ENCODE measurements at regions not wholly inside any gene's neighbourhood (a gene's known extent, or its start where the extent isn't known, plus 50 kb on each side); places are given as distances from the start of the nearest gene placed in this dataset.

GRCh38 chr10:29722777-29723176 is 88.0 kb upstream of the SVIL start:
- no peaks in the 10 kb centered on the region; a peak in 1 of 5 replicates for H3K27me3 ChIP-seq (ENCODE audit: control insufficient read depth in 2 of 2, insufficient read depth in 2 of 2, low read length in 2 of 2)
- 0% methylated on average over 4 of the region's 4 CpGs for WGBS (ENCODE audit: insufficient coverage, low coverage, missing lambda C conversion rate)
- H4K20me1 ChIP-seq (replicated peaks; ENCODE audit: control insufficient read depth, insufficient read depth, low read length) = no peaks in the 10 kb centered on the region
- no peak overlapping the region for H3K4me3 ChIP-seq
- TF ChIP-seq RBM25 (IDR thresholded peaks at IDR 0.05; ENCODE audit: low read depth, low read length, severe bottlenecking) (peak; percentile 39), JUND (IDR thresholded peaks at IDR 0.05; ENCODE audit: borderline replicate concordance, low read depth, low read length) (no peak), JUND (tag; IDR thresholded peaks at IDR 0.05; ENCODE audit: borderline replicate concordance, low read depth, low read length) (no peak), PATZ1 (CRISPR knock-in tag; IDR thresholded peaks at IDR 0.05; ENCODE audit: borderline replicate concordance) (no peak), KLF1 (tag; IDR thresholded peaks at IDR 0.05) (no peak)
- ChIA-PET POLR2A (no interaction called here), CTCF (ENCODE audit: low intra/inter-chr PET ratio) (no interaction called here)
- DNase-seq (ENCODE audit: extremely low read depth in 1 of 4, low spot score in 3 of 4) = no peak
- H3K9ac ChIP-seq (ENCODE audit: insufficient read depth in 1 of 2, low read depth in 2 of 2, low read length in 2 of 2) = no peak overlapping the region
- no TSS peak for BruUV-seq (replicated peaks)
- no peak overlapping the region for H2AFZ ChIP-seq (ENCODE audit: low read depth, low read length)
- H3K36me3 ChIP-seq (ENCODE audit: control insufficient read depth, insufficient read depth, low read length) = no peaks in the 10 kb centered on the region
- no peaks in the 10 kb centered on the region for H3K4me1 ChIP-seq (replicated peaks in 1 of 2; ENCODE audit: control insufficient read depth in 2 of 2, insufficient read depth in 2 of 2, low read length in 2 of 2)
- in situ Hi-C loops (cut with MboI) (no loop called here), intact Hi-C loops (cut with micrococcal nuclease) (no loop called here)
- H3K79me2 ChIP-seq (ENCODE audit: control insufficient read depth, insufficient read depth, low read length) = no peaks in the 10 kb centered on the region
- H3K9me1 ChIP-seq (ENCODE audit: control insufficient read depth, insufficient read depth, low read length) = no peaks in the 10 kb centered on the region
- H3K27ac ChIP-seq (ENCODE audit: extremely low read depth, low read depth, low read length) = no peak overlapping the region
- ATAC-seq = no peak
- H3K9me3 ChIP-seq (replicated peaks; ENCODE audit: control insufficient read depth, insufficient read depth, low read depth, low read length) = no peaks in the 10 kb centered on the region
- FAIRE-seq = no peak
- no peak overlapping the region for H3K4me2 ChIP-seq (ENCODE audit: insufficient read depth, low read length)

- Histone ChIP-seq H3K79me2 (ENCODE audit: control insufficient read depth, insufficient read depth, low read length) (no peaks in the 10 kb centered on the region), H3K9ac (ENCODE audit: insufficient read depth in 1 of 2, low read depth in 2 of 2, low read length in 2 of 2) (no peak overlapping the region), H3K4me2 (ENCODE audit: insufficient read depth, low read length) (no peak overlapping the region), H3K36me3 (ENCODE audit: control insufficient read depth, insufficient read depth, low read length) (no peaks in the 10 kb centered on the region), H3K9me1 (ENCODE audit: control insufficient read depth, insufficient read depth, low read length) (no peaks in the 10 kb centered on the region), H3K9me3 (replicated peaks; ENCODE audit: control insufficient read depth, insufficient read depth, low read depth, low read length) (no peaks in the 10 kb centered on the region), H2AFZ (ENCODE audit: low read depth, low read length) (no peak overlapping the region), H4K20me1 (replicated peaks; ENCODE audit: control insufficient read depth, insufficient read depth, low read length) (no peaks in the 10 kb centered on the region), H3K4me3 (no peak overlapping the region), H3K27ac (ENCODE audit: extremely low read depth, low read depth, low read length) (no peak overlapping the region), H3K27me3 (ENCODE audit: control insufficient read depth in 2 of 2, insufficient read depth in 2 of 2, low read length in 2 of 2) (no peaks in the 10 kb centered on the region), H3K4me1 (replicated peaks in 1 of 2; ENCODE audit: control insufficient read depth in 2 of 2, insufficient read depth in 2 of 2, low read length in 2 of 2) (no peaks in the 10 kb centered on the region)
- BruUV-seq (replicated peaks) = no TSS peak
- TF ChIP-seq ZFP1 (CRISPR knock-in tag; IDR thresholded peaks at IDR 0.05) (0 out of 2 replicates have a peak, but pooled peaks have one; percentile 22), NCOA4 (IDR thresholded peaks at IDR 0.05; ENCODE audit: partially characterized antibody) (no peak)
- FAIRE-seq = no peak
- intact Hi-C loops (cut with micrococcal nuclease) = no loop called here
- ChIA-PET CTCF (ENCODE audit: low intra/inter-chr PET ratio) (no interaction called here), POLR2A (no interaction called here)
- DNase-seq (ENCODE audit: extremely low read depth in 1 of 4, low spot score in 3 of 4) = no peak
- ATAC-seq = no peak
- in situ Hi-C loops (cut with MboI) = no loop called here
These were observed 85.4 kb upstream of the SVIL start for GRCh38 chr10:29720149-29720548.

All from K562 (cell line).